ENCODE measurements at regions not wholly inside any gene's neighbourhood (a gene's known extent, or its start where the extent isn't known, plus 50 kb on each side); places are given as distances from the start of the nearest gene placed in this dataset.

DNA sequence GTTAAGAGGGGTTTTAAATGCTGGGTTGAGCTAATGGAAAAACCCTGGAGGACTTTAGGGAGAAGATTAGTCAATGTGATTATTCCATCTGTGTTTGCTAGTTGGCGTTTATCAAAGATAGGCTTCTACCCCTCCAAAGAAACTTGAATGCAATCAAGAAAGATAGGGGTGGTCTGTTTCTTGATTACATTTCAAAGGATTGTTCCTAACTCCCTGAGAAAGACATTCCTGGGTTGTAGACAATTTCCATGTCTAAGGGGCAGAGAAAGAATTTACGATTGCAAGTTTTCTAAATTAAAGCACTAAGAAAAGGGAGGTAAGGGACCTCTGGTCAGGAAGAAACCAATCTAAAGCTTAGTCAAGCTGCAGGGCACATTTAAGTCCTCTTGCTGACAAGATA lies 2268.7 kb downstream of the LRRC4C start:
- Histone ChIP-seq H3K4me3 (no peak overlapping the region), H3K36me3 (no peaks in the 10 kb centered on the region), H3K4me1 (no peaks in the 10 kb centered on the region), H3K27ac (replicated peaks) (no peak overlapping the region), H3K27me3 (ENCODE audit: low read depth) (no peaks in the 10 kb centered on the region), H3K9me3 (replicated peaks) (peaks cover 4% of the 10 kb centered on the region)
- TF ChIP-seq, protein P1, sequence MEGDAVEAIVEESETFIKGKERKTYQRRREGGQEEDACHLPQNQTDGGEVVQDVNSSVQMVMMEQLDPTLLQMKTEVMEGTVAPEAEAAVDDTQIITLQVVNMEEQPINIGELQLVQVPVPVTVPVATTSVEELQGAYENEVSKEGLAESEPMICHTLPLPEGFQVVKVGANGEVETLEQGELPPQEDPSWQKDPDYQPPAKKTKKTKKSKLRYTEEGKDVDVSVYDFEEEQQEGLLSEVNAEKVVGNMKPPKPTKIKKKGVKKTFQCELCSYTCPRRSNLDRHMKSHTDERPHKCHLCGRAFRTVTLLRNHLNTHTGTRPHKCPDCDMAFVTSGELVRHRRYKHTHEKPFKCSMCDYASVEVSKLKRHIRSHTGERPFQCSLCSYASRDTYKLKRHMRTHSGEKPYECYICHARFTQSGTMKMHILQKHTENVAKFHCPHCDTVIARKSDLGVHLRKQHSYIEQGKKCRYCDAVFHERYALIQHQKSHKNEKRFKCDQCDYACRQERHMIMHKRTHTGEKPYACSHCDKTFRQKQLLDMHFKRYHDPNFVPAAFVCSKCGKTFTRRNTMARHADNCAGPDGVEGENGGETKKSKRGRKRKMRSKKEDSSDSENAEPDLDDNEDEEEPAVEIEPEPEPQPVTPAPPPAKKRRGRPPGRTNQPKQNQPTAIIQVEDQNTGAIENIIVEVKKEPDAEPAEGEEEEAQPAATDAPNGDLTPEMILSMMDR (IDR thresholded peaks at IDR 0.05; ENCODE audit: borderline replicate concordance), result no peak
- intact Hi-C loops (cut with micrococcal nuclease), result no loop called here
- DNase-seq, result no peak

DNA sequence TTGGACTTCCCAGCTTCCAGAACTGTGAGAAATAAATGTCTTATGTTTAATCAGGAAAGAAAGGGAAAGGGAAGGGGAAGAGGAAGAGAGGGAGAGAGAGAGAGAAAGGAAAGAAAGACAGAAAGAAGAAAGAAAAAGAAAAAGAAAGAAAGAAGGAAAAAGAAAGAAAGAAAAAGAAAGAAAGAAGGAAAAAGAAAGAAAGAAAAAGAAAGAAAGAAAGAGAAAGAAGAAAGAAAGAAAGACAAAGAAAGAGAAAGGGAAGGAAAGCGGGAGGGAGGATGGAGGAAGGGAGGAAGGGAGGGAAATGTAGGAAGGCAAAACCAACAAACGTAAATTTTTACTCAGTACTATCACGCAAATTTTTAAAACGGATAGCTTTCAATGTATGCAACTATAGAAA lies 2281.8 kb downstream of the LRRC4C start:
- Histone ChIP-seq H3K36me3 (no peaks in the 10 kb centered on the region), H3K4me3 (no peak overlapping the region), H3K4me1 (no peaks in the 10 kb centered on the region), H3K27me3 (ENCODE audit: low read depth) (no peaks in the 10 kb centered on the region), H3K9me3 (replicated peaks) (no peaks in the 10 kb centered on the region), H3K27ac (replicated peaks) (no peak overlapping the region)
- intact Hi-C loops (cut with micrococcal nuclease), result no loop called here
- TF ChIP-seq, protein P1 (IDR thresholded peaks at IDR 0.05; ENCODE audit: borderline replicate concordance), result no peak
- DNase-seq, result no peak

DNA sequence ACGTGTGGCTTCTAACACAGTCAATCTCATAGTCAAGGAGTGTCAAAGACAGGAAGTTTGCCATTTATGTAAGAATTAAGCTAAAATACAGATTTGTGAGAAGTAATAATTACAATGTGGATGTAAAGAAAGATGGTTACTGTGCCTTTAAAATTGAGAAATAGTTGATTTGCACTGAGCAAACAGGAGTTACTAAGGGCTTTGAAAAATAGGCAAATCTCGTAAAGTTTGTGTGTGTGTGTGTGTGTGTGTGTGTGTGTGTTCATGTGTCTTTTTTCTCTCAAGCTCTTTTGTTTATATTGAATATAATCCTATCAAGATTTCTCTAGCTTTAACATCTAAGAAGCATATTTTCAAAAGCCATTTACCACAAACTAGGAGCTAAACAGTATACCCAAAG lies 2284.5 kb downstream of the LRRC4C start:
- no peak for DNase-seq
- Histone ChIP-seq H3K36me3 (no peaks in the 10 kb centered on the region), H3K9me3 (replicated peaks) (no peaks in the 10 kb centered on the region), H3K27ac (replicated peaks) (no peak overlapping the region), H3K4me1 (no peaks in the 10 kb centered on the region), H3K4me3 (no peak overlapping the region), H3K27me3 (ENCODE audit: low read depth) (no peaks in the 10 kb centered on the region)
- intact Hi-C loops (cut with micrococcal nuclease), result no loop called here
- TF ChIP-seq, protein P1 (IDR thresholded peaks at IDR 0.05; ENCODE audit: borderline replicate concordance), result no peak

DNA sequence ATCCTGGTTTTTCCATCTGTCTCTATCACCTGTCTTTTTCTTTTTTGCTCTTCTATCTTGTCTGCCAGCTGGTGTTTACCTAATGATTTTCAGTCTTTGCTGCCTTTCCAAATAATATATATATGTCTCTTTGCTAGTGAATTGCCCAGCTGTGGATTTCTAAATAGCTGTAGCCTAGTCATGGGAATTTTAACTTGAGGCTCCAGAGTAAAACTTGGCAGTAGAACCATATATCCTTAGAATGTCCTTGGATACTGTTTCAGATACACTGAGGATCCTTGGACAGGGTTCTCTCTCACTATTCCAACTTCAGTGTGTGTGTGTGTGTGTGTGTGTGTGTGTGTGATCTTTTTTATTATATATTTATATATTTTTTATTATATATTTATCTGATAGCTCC lies 2285.3 kb downstream of the LRRC4C start:
- Histone ChIP-seq H3K4me1 (no peaks in the 10 kb centered on the region), H3K27me3 (ENCODE audit: low read depth) (no peaks in the 10 kb centered on the region), H3K9me3 (replicated peaks) (no peaks in the 10 kb centered on the region), H3K36me3 (no peaks in the 10 kb centered on the region), H3K4me3 (no peak overlapping the region), H3K27ac (replicated peaks) (no peak overlapping the region)
- TF ChIP-seq, protein P1 (IDR thresholded peaks at IDR 0.05; ENCODE audit: borderline replicate concordance), result no peak
- DNase-seq, result no peak
- intact Hi-C loops (cut with micrococcal nuclease), result no loop called here

DNA sequence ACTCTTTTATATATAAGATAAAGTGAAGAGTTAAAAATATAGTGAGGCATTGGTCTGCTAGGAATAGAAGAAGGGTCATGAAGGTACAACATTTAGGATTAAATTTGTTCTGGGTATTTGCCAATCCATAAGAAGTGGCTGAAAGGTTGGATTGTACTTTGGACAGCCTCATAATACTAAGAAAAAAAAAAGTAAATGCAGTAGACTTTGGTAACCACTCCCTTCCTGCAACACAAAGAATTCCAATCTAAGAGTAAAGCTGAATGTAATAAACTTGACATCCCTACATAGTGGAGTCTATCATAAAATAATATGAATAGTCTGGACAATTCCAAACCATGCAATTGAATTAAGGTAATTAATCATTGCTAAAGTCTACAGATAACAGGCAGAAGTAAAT lies 2294.4 kb downstream of the LRRC4C start:
- TF ChIP-seq, protein P1 (IDR thresholded peaks at IDR 0.05; ENCODE audit: borderline replicate concordance), result no peak
- Histone ChIP-seq H3K4me1 (no peaks in the 10 kb centered on the region), H3K27ac (replicated peaks) (no peak overlapping the region), H3K36me3 (no peaks in the 10 kb centered on the region), H3K4me3 (no peak overlapping the region), H3K9me3 (replicated peaks) (no peaks in the 10 kb centered on the region), H3K27me3 (ENCODE audit: low read depth) (no peaks in the 10 kb centered on the region)
- DNase-seq, result no peak
- intact Hi-C loops (cut with micrococcal nuclease), result no loop called here

DNA sequence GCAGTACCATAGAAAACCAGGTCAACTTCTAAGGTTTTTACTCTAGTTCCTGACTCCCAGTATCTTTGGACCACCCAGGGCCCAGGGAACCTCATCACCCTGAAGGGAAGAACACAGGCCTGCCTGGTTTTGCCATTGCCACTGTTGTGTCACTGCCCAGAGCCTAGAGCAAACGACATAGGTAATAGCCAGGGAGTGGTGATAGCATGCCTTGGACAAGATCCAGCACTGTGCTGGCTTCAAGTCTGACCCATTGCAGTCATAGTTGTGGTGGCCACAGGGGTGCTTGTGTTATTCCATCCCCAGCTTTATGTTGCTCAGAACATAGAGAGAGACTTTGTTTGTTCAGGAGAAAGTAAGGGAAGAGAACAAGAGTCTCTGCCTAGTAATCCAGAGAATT lies 2310.2 kb downstream of the LRRC4C start:
- Histone ChIP-seq H3K36me3 (no peaks in the 10 kb centered on the region), H3K9me3 (replicated peaks) (peaks cover 19% of the 10 kb centered on the region), H3K4me1 (no peaks in the 10 kb centered on the region), H3K4me3 (no peak overlapping the region), H3K27me3 (ENCODE audit: low read depth) (no peaks in the 10 kb centered on the region), H3K27ac (replicated peaks) (no peak overlapping the region)
- intact Hi-C loops (cut with micrococcal nuclease), result no loop called here
- no peak for DNase-seq
- TF ChIP-seq, protein P1 (IDR thresholded peaks at IDR 0.05; ENCODE audit: borderline replicate concordance), result no peak

Measured in left ventricle myocardium inferior (tissue), 1 donor.